HCT116 (cell line): ENCODE measurements at regions not wholly inside any gene's neighbourhood (a gene's known extent, or its start where the extent isn't known, plus 50 kb on each side); places are given as distances from the start of the nearest gene placed in this dataset.

Source experiments
- CTCF ChIP-seq, 3 experiments: fragments of 200-600 bp in 1 of 3; sonication (generic) in 1 of 3; IDR thresholded peaks in 2 of 3; conservative IDR thresholded peaks in 1 of 3; 2 replicates each; pipeline ENCODE4 v1.5.1; 2012 to 2017; ENCODE audit warnings: low read depth in 2 of 3, low read length in 2 of 3, antibody characterized with exemption in 1 of 3, borderline replicate concordance in 1 of 3, control low read depth in 1 of 3, mild to moderate bottlenecking in 1 of 3, mixed read lengths in 1 of 3, mixed run types in 1 of 3, moderate library complexity in 1 of 3; ENCODE audit not compliant: insufficient read depth in 1 of 3
- EZH2 ChIP-seq: fragments of 200-600 bp; sonication (generic); IDR thresholded peaks from 2 replicates; pipeline ENCODE4 v1.6.1; 2017; ENCODE audit warnings: antibody characterized with exemption, mixed run types
- FOSL1 ChIP-seq: IDR thresholded peaks from 2 replicates; pipeline ENCODE4 v1.6.1; 2012; ENCODE audit warnings: low read depth
- POLR2AphosphoS5 ChIP-seq: IDR thresholded peaks from 2 replicates; pipeline ENCODE4 v1.6.1; 2011; ENCODE audit warnings: mild to moderate bottlenecking, low read depth, low read length, moderate library complexity
- RAD21 ChIP-seq: IDR thresholded peaks from 2 replicates; pipeline ENCODE4 v1.6.1; 2012; ENCODE audit warnings: low read depth, mild to moderate bottlenecking
- TCF7L2 ChIP-seq: IDR thresholded peaks from 2 replicates; pipeline ENCODE4 v1.7.0; 2011; ENCODE audit warnings: borderline replicate concordance, inconsistent platforms; ENCODE audit not compliant: insufficient read depth, insufficient read length; ENCODE audit errors: extremely low read depth

- TF ChIP-seq CTCF (IDR thresholded peaks at IDR 0.05 in 2 of 3, conservative IDR thresholded peaks at IDR 0.05 in 1 of 3; ENCODE audit: borderline replicate concordance in 1 of 3, insufficient read depth in 1 of 3, low read depth in 2 of 3, low read length in 2 of 3) (no peak), POLR2AphosphoS5 (no peak), EZH2 (no peak), TCF7L2 (no peak), RAD21 (no peak), FOSL1 (no peak)
Measured at GRCh38 chr12:127260999-127261398, 1006.0 kb upstream of the TMEM132C start.
